Activated CD4-positive, alpha-beta memory T cell treated with anti-CD3 and anti-CD28 coated beads, Interleukin-2, amount 10 ng/mL, durations not matched to agents 7 days and 5 days (primary cell): ENCODE measurements at regions not wholly inside any gene's neighbourhood (a gene's known extent, or its start where the extent isn't known, plus 50 kb on each side); places are given as distances from the start of the nearest gene placed in this dataset.
"Not testable (repeated sequence)": the region's sequence is repeated elsewhere in the genome, so short reads cannot be mapped to it uniquely, and the experiment has no call there.

ENCODE experiments used
- CTCF ChIA-PET: fragments of 350-600 bp; sonication (Branson Sonifier 250); formaldehyde crosslinking; loops from one replicate; lab custom pipeline; 2021; ENCODE audit warnings: antibody characterized with exemption, inconsistent platforms; lab: Charles Lee
- POLR2A ChIA-PET: fragments of 350-600 bp; sonication (Branson Sonifier 250); formaldehyde crosslinking; loops from one replicate; lab custom pipeline; 2021; ENCODE audit warnings: antibody characterized with exemption; lab: Charles Lee
- DNase-seq: peaks from one replicate; pipeline ENCODE4 v3.0.0-alpha.2; 2020
- H3K27ac Mint-ChIP-seq: one replicate; pipeline ENCODE4 v1.8.0; 2021; ENCODE audit warnings: mild to moderate bottlenecking, mixed read lengths
- H3K27me3 Mint-ChIP-seq: one replicate; pipeline ENCODE4 v1.8.0; 2021; ENCODE audit warnings: mixed read lengths
- H3K36me3 Mint-ChIP-seq: one replicate; pipeline ENCODE4 v1.8.0; 2021; ENCODE audit warnings: low read depth, mixed read lengths
- H3K4me1 Mint-ChIP-seq: one replicate; pipeline ENCODE4 v1.8.0; 2021; ENCODE audit warnings: mixed read lengths
- H3K4me3 Mint-ChIP-seq: one replicate; pipeline ENCODE4 v1.8.0; 2021; ENCODE audit warnings: mild to moderate bottlenecking, mixed read lengths
- H3K9me3 Mint-ChIP-seq: one replicate; pipeline ENCODE4 v1.8.0; 2021; ENCODE audit warnings: mixed read lengths

- ChIA-PET POLR2A (no interaction called here), CTCF (no interaction called here)
- Mint-ChIP-seq H3K27ac (no peak overlapping the region), H3K9me3 (peaks cover 20% of the 10 kb centered on the region), H3K36me3 (no peaks in the 10 kb centered on the region), H3K4me3 (no peak overlapping the region), H3K4me1 (no peaks in the 10 kb centered on the region), H3K27me3 (no peaks in the 10 kb centered on the region)
- DNase-seq: no peak
Measured at GRCh38 chr7:68162712-68163111, 1166.1 kb downstream of the TYW1 start.

DNA sequence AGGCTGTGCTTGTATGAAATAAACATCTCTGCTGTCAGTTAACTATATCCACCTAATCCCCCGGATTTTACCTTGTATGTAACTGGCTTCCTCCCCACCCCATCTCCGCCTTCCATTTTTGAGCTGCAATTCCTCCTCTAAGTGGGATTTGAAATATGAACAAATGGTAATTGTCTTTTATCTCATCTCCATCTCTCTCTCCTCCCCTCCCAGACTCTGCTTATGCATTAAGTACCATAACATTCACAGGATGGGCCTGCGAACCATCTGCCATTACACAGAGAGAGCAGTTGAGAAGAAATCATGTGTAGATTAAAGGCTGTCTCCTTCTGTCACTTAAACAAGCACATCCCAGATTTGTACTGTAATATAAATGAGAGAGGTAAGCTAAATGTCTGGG lies 1169.9 kb downstream of the TYW1 start:
- H3K4me3 Mint-ChIP-seq: no peak overlapping the region
- no peak for DNase-seq
- no peak overlapping the region for H3K27ac Mint-ChIP-seq
- peaks cover 26% of the 10 kb centered on the region for H3K9me3 Mint-ChIP-seq
- H3K36me3 Mint-ChIP-seq: no peaks in the 10 kb centered on the region
- POLR2A ChIA-PET: no interaction called here
- CTCF ChIA-PET: no interaction called here
- H3K4me1 Mint-ChIP-seq: no peaks in the 10 kb centered on the region
- H3K27me3 Mint-ChIP-seq: no peaks in the 10 kb centered on the region

- H3K36me3 Mint-ChIP-seq: no peaks in the 10 kb centered on the region
- no peak overlapping the region for H3K4me3 Mint-ChIP-seq
- CTCF ChIA-PET: no interaction called here
- H3K4me1 Mint-ChIP-seq: no peaks in the 10 kb centered on the region
- no peak overlapping the region for H3K27ac Mint-ChIP-seq
- no peak for DNase-seq
- POLR2A ChIA-PET: no interaction called here
- peaks cover 25% of the 10 kb centered on the region for H3K9me3 Mint-ChIP-seq
- H3K27me3 Mint-ChIP-seq: no peaks in the 10 kb centered on the region
Measured at GRCh38 chr7:68173513-68173912, 1176.9 kb downstream of the TYW1 start.

DNA sequence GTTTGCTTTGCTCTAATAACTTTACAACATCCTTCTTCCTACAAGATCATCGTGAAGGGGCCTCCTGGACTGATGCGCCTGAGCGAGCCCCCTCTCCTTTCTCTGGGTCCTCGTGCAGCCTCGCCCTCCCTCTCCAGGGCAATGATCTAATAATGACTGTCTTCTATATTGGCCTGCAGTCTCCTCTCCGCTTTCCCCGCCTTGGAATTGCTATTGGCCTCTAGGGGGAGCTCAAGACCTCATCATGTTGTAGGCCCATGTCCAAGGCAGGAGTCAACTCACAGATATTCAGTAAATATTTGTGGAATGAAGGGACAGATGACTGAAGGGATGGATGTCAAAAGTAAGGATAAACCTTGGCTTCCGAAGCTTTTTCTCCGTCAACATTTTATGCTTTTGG lies 1180.3 kb downstream of the TYW1 start:
- H3K4me1 Mint-ChIP-seq: no peaks in the 10 kb centered on the region
- peaks cover 18% of the 10 kb centered on the region for H3K9me3 Mint-ChIP-seq
- no peaks in the 10 kb centered on the region for H3K36me3 Mint-ChIP-seq
- H3K27ac Mint-ChIP-seq: no peak overlapping the region
- no peak overlapping the region for H3K4me3 Mint-ChIP-seq
- POLR2A ChIA-PET: no interaction called here
- CTCF ChIA-PET: interaction anchor here (1.0 kb wide), 1 partner anchor 798 kb away, joined by 3 read pairs; no protein-coding TSS in a partner anchor
- H3K27me3 Mint-ChIP-seq: no peaks in the 10 kb centered on the region
- no peak for DNase-seq

GRCh38 chr7:68180761-68181160 lies 1184.1 kb downstream of the TYW1 start:
- no peak for DNase-seq
- Mint-ChIP-seq H3K36me3 (no peaks in the 10 kb centered on the region), H3K27ac (no peak overlapping the region), H3K4me3 (no peak overlapping the region), H3K9me3 (peaks cover 23% of the 10 kb centered on the region), H3K4me1 (no peaks in the 10 kb centered on the region), H3K27me3 (no peaks in the 10 kb centered on the region)
- CTCF ChIA-PET: no interaction called here
- POLR2A ChIA-PET: no interaction called here

GRCh38 chr7:68183176-68183575 lies 1186.5 kb downstream of the TYW1 start:
- H3K27ac Mint-ChIP-seq: no peak overlapping the region
- H3K27me3 Mint-ChIP-seq: no peaks in the 10 kb centered on the region
- DNase-seq: no peak
- no peak overlapping the region for H3K4me3 Mint-ChIP-seq
- peaks cover 26% of the 10 kb centered on the region for H3K9me3 Mint-ChIP-seq
- ChIA-PET CTCF (no interaction called here), POLR2A (no interaction called here)
- H3K4me1 Mint-ChIP-seq: no peaks in the 10 kb centered on the region
- no peaks in the 10 kb centered on the region for H3K36me3 Mint-ChIP-seq

DNA sequence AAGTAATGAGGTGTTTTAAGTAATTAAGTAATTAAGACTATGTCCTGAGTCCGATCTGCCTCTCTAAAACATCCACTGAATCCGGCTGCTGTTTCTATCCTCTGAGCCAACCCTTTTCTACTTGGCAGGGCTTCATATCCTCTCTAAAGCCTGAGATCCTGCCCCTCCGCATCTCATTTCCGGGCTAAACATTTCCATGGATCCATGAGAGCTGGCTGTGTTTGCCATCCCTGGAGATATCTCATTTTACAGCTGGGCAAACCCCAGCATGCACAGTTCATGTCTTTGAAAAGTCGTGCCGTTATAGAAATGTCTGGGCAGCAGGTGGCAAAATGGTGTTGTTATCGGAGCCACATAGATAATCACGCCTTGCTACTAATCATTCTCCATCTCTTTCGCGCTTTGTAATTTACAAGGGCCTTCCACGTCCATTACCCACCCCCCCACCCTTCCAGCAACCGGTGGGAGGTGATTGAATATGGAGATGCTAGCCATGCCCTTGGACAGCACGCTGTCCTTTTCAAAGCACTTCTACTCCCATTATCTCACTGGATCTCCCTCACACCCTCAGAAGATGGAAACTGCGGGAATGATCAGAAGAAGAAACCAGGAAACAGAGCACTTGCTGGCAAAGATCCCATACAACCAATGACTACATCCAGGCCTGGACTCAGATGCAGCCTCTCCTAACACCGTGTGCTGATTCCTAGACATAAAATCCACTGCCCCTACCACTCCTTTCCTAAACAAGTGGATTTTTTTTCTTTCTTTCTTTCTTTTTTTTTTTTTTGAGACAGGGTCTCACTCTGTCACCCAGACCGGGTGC lies 1189.2 kb downstream of the TYW1 start:
- CTCF ChIA-PET: no interaction called here

DNA sequence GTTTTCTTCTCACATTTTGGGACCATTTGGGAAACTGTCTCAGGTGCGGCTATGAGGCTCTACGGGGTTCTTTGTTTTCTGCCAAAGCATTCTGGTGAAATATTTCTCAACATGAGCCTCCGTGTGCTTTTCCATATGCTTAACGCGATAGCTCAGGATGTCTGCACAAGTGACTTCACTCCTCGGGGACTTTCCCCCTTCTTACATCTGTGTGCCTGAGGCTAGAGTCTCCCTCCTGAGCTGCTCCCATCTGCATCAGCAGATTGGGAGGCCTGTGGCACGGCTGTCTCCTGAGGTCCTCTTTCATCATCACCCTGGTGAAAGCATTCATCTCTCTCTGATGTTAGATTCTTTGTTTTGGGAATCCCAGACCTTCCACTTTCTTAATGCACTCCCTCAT lies 1190.9 kb downstream of the TYW1 start:
- CTCF ChIA-PET: no interaction called here
- H3K9me3 Mint-ChIP-seq: peaks cover 23% of the 10 kb centered on the region
- no peak overlapping the region for H3K27ac Mint-ChIP-seq
- no peaks in the 10 kb centered on the region for H3K4me1 Mint-ChIP-seq
- DNase-seq: no peak
- POLR2A ChIA-PET: no interaction called here
- no peak overlapping the region for H3K4me3 Mint-ChIP-seq
- H3K27me3 Mint-ChIP-seq: no peaks in the 10 kb centered on the region
- H3K36me3 Mint-ChIP-seq: no peaks in the 10 kb centered on the region

More for the DNA sequence above, 1189.2 kb downstream of the TYW1 start:
- Mint-ChIP-seq H3K27me3 (no peaks in the 10 kb centered on the region), H3K9me3 (peaks cover 20% of the 10 kb centered on the region), H3K36me3 (no peaks in the 10 kb centered on the region), H3K4me3 (no peak overlapping the region), H3K4me1 (no peaks in the 10 kb centered on the region), H3K27ac (no peak overlapping the region)
- POLR2A ChIA-PET: no interaction called here
- DNase-seq: no peak

- Mint-ChIP-seq H3K4me1 (no peaks in the 10 kb centered on the region), H3K36me3 (no peaks in the 10 kb centered on the region), H3K27me3 (no peaks in the 10 kb centered on the region), H3K27ac (no peak overlapping the region), H3K9me3 (peaks cover 18% of the 10 kb centered on the region), H3K4me3 (no peak overlapping the region)
- ChIA-PET POLR2A (no interaction called here), CTCF (no interaction called here)
- DNase-seq: no peak
Measured at GRCh38 chr7:68192941-68193340, 1196.3 kb downstream of the TYW1 start.

DNA sequence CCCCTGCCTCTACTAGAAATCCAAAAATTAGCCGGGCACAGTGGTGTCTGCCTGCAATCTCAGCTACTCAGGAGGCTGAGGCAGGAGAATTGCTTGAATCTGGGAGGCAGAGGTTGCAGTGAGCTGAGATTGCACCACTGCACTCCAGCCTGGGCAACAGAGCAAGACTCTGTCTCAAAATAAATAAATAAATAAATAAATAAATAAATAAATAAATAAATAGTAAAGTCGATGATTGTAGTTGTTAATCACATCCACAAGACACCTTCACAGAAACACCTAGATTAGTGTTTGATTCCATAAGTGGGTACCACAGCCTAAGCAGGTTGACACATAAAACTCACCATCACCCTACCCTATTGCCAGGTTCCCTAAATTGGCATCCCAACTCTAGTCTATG lies 1199.0 kb downstream of the TYW1 start:
- H3K36me3 Mint-ChIP-seq, H3K27me3 Mint-ChIP-seq, H3K4me3 Mint-ChIP-seq, POLR2A ChIA-PET, H3K27ac Mint-ChIP-seq, H3K4me1 Mint-ChIP-seq, DNase-seq: not testable (repeated sequence)
- peaks cover 26% of the 10 kb centered on the region for H3K9me3 Mint-ChIP-seq
- CTCF ChIA-PET: interaction anchor here (0.6 kb wide), 1 partner anchor 615 kb away, joined by 3 read pairs; no protein-coding TSS in a partner anchor

DNA sequence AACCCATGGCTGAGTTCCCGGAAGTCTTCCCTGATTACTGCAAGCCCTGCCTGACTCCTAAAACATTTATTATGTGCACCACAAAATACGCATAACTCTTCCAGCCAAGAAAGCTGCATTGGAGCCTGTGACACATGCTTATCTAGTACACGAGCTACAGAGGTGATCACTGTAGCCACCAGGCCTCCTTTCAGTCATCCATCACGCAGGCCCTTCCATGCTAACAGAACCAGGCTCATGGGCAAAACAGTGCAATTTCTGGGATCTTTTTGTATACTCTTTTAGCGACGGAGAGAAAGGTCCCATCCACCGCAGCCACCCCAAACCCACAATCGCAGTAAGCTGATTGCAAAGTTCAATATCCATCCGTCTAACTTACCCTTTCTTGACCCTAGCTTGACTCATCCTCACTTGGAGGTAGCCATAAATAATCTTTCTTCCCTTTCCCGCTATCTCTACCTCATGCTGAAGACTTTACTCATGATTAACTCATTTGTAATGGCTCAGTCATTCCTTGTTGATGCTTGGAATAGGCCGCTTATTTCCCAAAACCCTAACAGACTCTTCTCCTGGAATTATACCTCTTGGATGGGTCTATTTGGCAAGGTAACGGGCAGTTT lies 1203.5 kb downstream of the TYW1 start:
- no peak overlapping the region for H3K4me3 Mint-ChIP-seq
- no peaks in the 10 kb centered on the region for H3K36me3 Mint-ChIP-seq
- no peaks in the 10 kb centered on the region for H3K27me3 Mint-ChIP-seq
- CTCF ChIA-PET: no interaction called here
- no peaks in the 10 kb centered on the region for H3K4me1 Mint-ChIP-seq
- H3K27ac Mint-ChIP-seq: no peak overlapping the region
- DNase-seq: no peak
- peaks cover 38% of the 10 kb centered on the region for H3K9me3 Mint-ChIP-seq
- POLR2A ChIA-PET: no interaction called here

- no peak overlapping the region for H3K4me3 Mint-ChIP-seq
- H3K9me3 Mint-ChIP-seq: peaks cover 41% of the 10 kb centered on the region
- no peaks in the 10 kb centered on the region for H3K4me1 Mint-ChIP-seq
- H3K27ac Mint-ChIP-seq: no peak overlapping the region
- H3K36me3 Mint-ChIP-seq: no peaks in the 10 kb centered on the region
- ChIA-PET POLR2A (no interaction called here), CTCF (no interaction called here)
- no peak for DNase-seq
- no peaks in the 10 kb centered on the region for H3K27me3 Mint-ChIP-seq
Measured at GRCh38 chr7:68203251-68203650, 1206.6 kb downstream of the TYW1 start.

DNA sequence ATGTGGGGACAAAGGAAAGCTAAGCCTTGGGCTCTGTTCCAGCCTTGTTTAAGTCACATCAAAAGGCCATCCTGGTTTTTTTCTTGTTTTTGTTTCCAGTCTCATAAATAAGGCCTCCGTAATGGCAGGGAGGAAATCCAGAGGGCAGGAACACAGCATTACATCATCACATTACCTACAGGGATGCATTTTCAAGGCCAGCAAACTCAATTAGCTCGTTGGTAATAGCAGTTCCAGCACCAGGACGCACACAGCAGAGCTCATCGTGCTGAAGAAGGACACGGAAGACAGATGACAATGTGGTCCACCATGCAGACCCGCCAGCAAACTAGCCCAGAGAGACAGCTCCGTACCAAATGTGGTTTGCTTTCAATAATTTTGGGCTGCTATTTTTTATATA lies 1209.2 kb downstream of the TYW1 start:
- Mint-ChIP-seq H3K27me3 (no peaks in the 10 kb centered on the region), H3K27ac (no peak overlapping the region), H3K36me3 (no peaks in the 10 kb centered on the region), H3K4me3 (no peak overlapping the region), H3K4me1 (no peaks in the 10 kb centered on the region), H3K9me3 (peaks cover 46% of the 10 kb centered on the region)
- CTCF ChIA-PET: no interaction called here
- POLR2A ChIA-PET: no interaction called here
- no peak for DNase-seq
